HG02981 (cell line): ENCODE measurements at regions not wholly inside any gene's neighbourhood (a gene's known extent, or its start where the extent isn't known, plus 50 kb on each side); places are given as distances from the start of the nearest gene placed in this dataset.
"Not testable (repeated sequence)": the region's sequence is repeated elsewhere in the genome, so short reads cannot be mapped to it uniquely, and the experiment has no call there.

Experiments used
- ATAC-seq: cut with Tn5 transposase; IDR thresholded peaks from one replicate; pipeline ENCODE4 v1.9.1; 2021; ENCODE audit warnings: mild to moderate bottlenecking, moderate library complexity; ENCODE audit not compliant: unreplicated experiment

- ATAC-seq, result no peak
Measured at GRCh38 chr10:38209332-38209731, 115.2 kb downstream of the ZNF37A start.

GRCh38 chr10:38209748-38210147, 115.6 kb downstream of the ZNF37A start:
- ATAC-seq, result not testable (repeated sequence)

GRCh38 chr10:38212460-38212859, 118.3 kb downstream of the ZNF37A start:
- ATAC-seq, result no peak

GRCh38 chr10:38226385-38226784, 132.2 kb downstream of the ZNF37A start:
- ATAC-seq, result no peak

GRCh38 chr10:38228394-38228793, 134.3 kb downstream of the ZNF37A start:
- ATAC-seq, result no peak

GRCh38 chr10:38238479-38238878, 144.3 kb downstream of the ZNF37A start:
- not testable (repeated sequence) for ATAC-seq

GRCh38 chr10:38242061-38242649, 148.0 kb downstream of the ZNF37A start:
- ATAC-seq, result not testable (repeated sequence)

GRCh38 chr10:38248113-38248512, 154.0 kb downstream of the ZNF37A start:
- ATAC-seq, result not testable (repeated sequence)

GRCh38 chr10:38252551-38252950, 158.4 kb downstream of the ZNF37A start:
- ATAC-seq, result not testable (repeated sequence)

- ATAC-seq, result not testable (repeated sequence)
Measured at GRCh38 chr10:38267555-38267954, 173.4 kb downstream of the ZNF37A start.

GRCh38 chr10:38271031-38271430, 176.9 kb downstream of the ZNF37A start:
- ATAC-seq, result not testable (repeated sequence)

- not testable (repeated sequence) for ATAC-seq
Measured at GRCh38 chr10:38274879-38275278, 180.7 kb downstream of the ZNF37A start.

GRCh38 chr10:38292560-38292959, 198.4 kb downstream of the ZNF37A start:
- not testable (repeated sequence) for ATAC-seq

GRCh38 chr10:38310111-38310510, 216.0 kb downstream of the ZNF37A start:
- ATAC-seq, result not testable (repeated sequence)

GRCh38 chr10:38315090-38315805, 221.1 kb downstream of the ZNF37A start:
- ATAC-seq, result not testable (repeated sequence)

GRCh38 chr10:38321393-38321792, 227.3 kb downstream of the ZNF37A start:
- ATAC-seq, result not testable (repeated sequence)

GRCh38 chr10:38330306-38330705, 236.2 kb downstream of the ZNF37A start:
- ATAC-seq, result not testable (repeated sequence)

GRCh38 chr10:38331106-38331505, 237.0 kb downstream of the ZNF37A start:
- not testable (repeated sequence) for ATAC-seq

GRCh38 chr10:38333699-38334098, 239.6 kb downstream of the ZNF37A start:
- not testable (repeated sequence) for ATAC-seq

GRCh38 chr10:38350645-38351044, 256.5 kb downstream of the ZNF37A start:
- ATAC-seq, result not testable (repeated sequence)

- not testable (repeated sequence) for ATAC-seq
Measured at GRCh38 chr10:38354410-38354809, 260.3 kb downstream of the ZNF37A start.

GRCh38 chr10:38355911-38356526, 261.9 kb downstream of the ZNF37A start:
- ATAC-seq, result peak; percentile 100
